ENCODE measurements at regions not wholly inside any gene's neighbourhood (a gene's known extent, or its start where the extent isn't known, plus 50 kb on each side); places are given as distances from the start of the nearest gene placed in this dataset.

- no peak overlapping the region for H3K27ac ChIP-seq (ENCODE audit: low read depth, low read length)
- H3K9me3 Mint-ChIP-seq = no peaks in the 10 kb centered on the region
- no peak overlapping the region for H3K27ac Mint-ChIP-seq
- H3K4me3 Mint-ChIP-seq = no peak overlapping the region
- ChIA-PET CTCF (ENCODE audit: partially characterized antibody) (no interaction called here), POLR2A (ENCODE audit: partially characterized antibody) (no interaction called here)
- no peaks in the 10 kb centered on the region for H3K4me1 ChIP-seq (ENCODE audit: insufficient read depth, low read length)
- no peaks in the 10 kb centered on the region for H3K36me3 Mint-ChIP-seq
- H3K9me3 ChIP-seq (ENCODE audit: control insufficient read depth in 1 of 2, low read length in 2 of 2) = no peaks in the 10 kb centered on the region
- peaks cover 0 to 1% of the 10 kb centered on the region in 2 donors for H3K27me3 Mint-ChIP-seq
- no peaks in the 10 kb centered on the region for H3K27me3 ChIP-seq (ENCODE audit: insufficient read depth, low read length)
- no peaks in the 10 kb centered on the region for H3K36me3 ChIP-seq (ENCODE audit: insufficient read depth, low read length)
- intact Hi-C loops (cut with micrococcal nuclease) = no loop called here
- H3K4me3 ChIP-seq (ENCODE audit: low read length in 2 of 2) = no peak overlapping the region
- H3K4me1 Mint-ChIP-seq = no peaks in the 10 kb centered on the region
- no peak for DNase-seq
Measured at GRCh38 chr11:109996060-109996459, 97.1 kb upstream of the ZC3H12C start.

DNA sequence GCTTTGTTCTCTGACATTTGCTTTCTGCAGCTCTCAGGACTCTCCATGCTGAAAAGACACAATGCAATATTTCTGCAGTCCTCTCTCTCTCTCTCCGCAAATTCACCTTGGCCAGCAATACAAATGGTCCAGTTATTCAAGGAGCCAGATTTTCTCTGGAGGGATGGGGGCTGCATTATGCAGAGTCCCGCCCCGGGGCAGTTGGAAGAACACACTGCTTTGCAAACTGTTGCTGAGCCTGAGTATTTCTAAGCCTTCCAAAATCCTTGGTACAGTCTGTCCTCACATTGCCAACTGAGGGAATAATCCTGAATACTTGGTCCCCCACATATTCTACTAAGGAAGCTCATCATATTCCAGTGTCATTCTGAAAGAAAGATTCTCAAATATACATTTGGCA lies 94.3 kb upstream of the ZC3H12C start:
- peaks cover 0 to 4% of the 10 kb centered on the region in 2 donors for H3K27me3 Mint-ChIP-seq
- no peaks in the 10 kb centered on the region for H3K4me1 Mint-ChIP-seq
- no peaks in the 10 kb centered on the region for H3K9me3 ChIP-seq (ENCODE audit: control insufficient read depth in 1 of 2, low read length in 2 of 2)
- no peak overlapping the region for H3K4me3 Mint-ChIP-seq
- no peaks in the 10 kb centered on the region for H3K36me3 ChIP-seq (ENCODE audit: insufficient read depth, low read length)
- H3K27ac ChIP-seq (ENCODE audit: low read depth, low read length) = no peak overlapping the region
- H3K27me3 ChIP-seq (ENCODE audit: insufficient read depth, low read length) = no peaks in the 10 kb centered on the region
- intact Hi-C loops (cut with micrococcal nuclease) = no loop called here
- no peak for DNase-seq
- H3K4me3 ChIP-seq (ENCODE audit: low read length in 2 of 2) = no peak overlapping the region
- no peaks in the 10 kb centered on the region for H3K36me3 Mint-ChIP-seq
- no peaks in the 10 kb centered on the region for H3K9me3 Mint-ChIP-seq
- CTCF ChIA-PET (ENCODE audit: partially characterized antibody) = no interaction called here
- H3K4me1 ChIP-seq (ENCODE audit: insufficient read depth, low read length) = no peaks in the 10 kb centered on the region
- POLR2A ChIA-PET (ENCODE audit: partially characterized antibody) = no interaction called here
- H3K27ac Mint-ChIP-seq = no peak overlapping the region

- Histone ChIP-seq H3K4me3 (ENCODE audit: low read length in 2 of 2) (no peak overlapping the region), H3K9me3 (ENCODE audit: control insufficient read depth in 1 of 2, low read length in 2 of 2) (no peaks in the 10 kb centered on the region), H3K27me3 (ENCODE audit: insufficient read depth, low read length) (no peaks in the 10 kb centered on the region), H3K4me1 (ENCODE audit: insufficient read depth, low read length) (no peaks in the 10 kb centered on the region), H3K36me3 (ENCODE audit: insufficient read depth, low read length) (no peaks in the 10 kb centered on the region), H3K27ac (ENCODE audit: low read depth, low read length) (no peak overlapping the region)
- ChIA-PET POLR2A (ENCODE audit: partially characterized antibody) (no interaction called here), CTCF (ENCODE audit: partially characterized antibody) (interaction anchor here (1.0 kb wide), 1 partner anchor 64 kb away, joined by 3 read pairs; no protein-coding TSS in a partner anchor)
- Mint-ChIP-seq H3K27ac (no peak overlapping the region), H3K9me3 (no peaks in the 10 kb centered on the region), H3K36me3 (no peaks in the 10 kb centered on the region), H3K4me3 (no peak overlapping the region), H3K4me1 (no peaks in the 10 kb centered on the region), H3K27me3 (peaks cover 0 to 4% of the 10 kb centered on the region in 2 donors)
- no peak for DNase-seq
- intact Hi-C loops (cut with micrococcal nuclease) = no loop called here
Measured at GRCh38 chr11:110000031-110000502, 93.1 kb upstream of the ZC3H12C start.

GRCh38 chr11:110000850-110001249 lies 92.3 kb upstream of the ZC3H12C start:
- Mint-ChIP-seq H3K4me3 (no peak overlapping the region), H3K27me3 (peaks cover 0 to 4% of the 10 kb centered on the region in 2 donors), H3K4me1 (no peaks in the 10 kb centered on the region), H3K36me3 (no peaks in the 10 kb centered on the region), H3K27ac (no peak overlapping the region), H3K9me3 (no peaks in the 10 kb centered on the region)
- H3K27me3 ChIP-seq (ENCODE audit: insufficient read depth, low read length) = no peaks in the 10 kb centered on the region
- H3K27ac ChIP-seq (ENCODE audit: low read depth, low read length) = no peak overlapping the region
- no peak overlapping the region for H3K4me3 ChIP-seq (ENCODE audit: low read length in 2 of 2)
- CTCF ChIA-PET (ENCODE audit: partially characterized antibody) = no interaction called here
- POLR2A ChIA-PET (ENCODE audit: partially characterized antibody) = no interaction called here
- intact Hi-C loops (cut with micrococcal nuclease) = no loop called here
- no peaks in the 10 kb centered on the region for H3K9me3 ChIP-seq (ENCODE audit: control insufficient read depth in 1 of 2, low read length in 2 of 2)
- no peak for DNase-seq
- no peaks in the 10 kb centered on the region for H3K4me1 ChIP-seq (ENCODE audit: insufficient read depth, low read length)
- H3K36me3 ChIP-seq (ENCODE audit: insufficient read depth, low read length) = no peaks in the 10 kb centered on the region

- Histone ChIP-seq H3K4me1 (ENCODE audit: insufficient read depth, low read length) (no peaks in the 10 kb centered on the region), H3K27ac (ENCODE audit: low read depth, low read length) (no peak overlapping the region), H3K4me3 (ENCODE audit: low read length in 2 of 2) (no peak overlapping the region), H3K27me3 (ENCODE audit: insufficient read depth, low read length) (no peaks in the 10 kb centered on the region), H3K9me3 (ENCODE audit: control insufficient read depth in 1 of 2, low read length in 2 of 2) (no peaks in the 10 kb centered on the region), H3K36me3 (ENCODE audit: insufficient read depth, low read length) (no peaks in the 10 kb centered on the region)
- Mint-ChIP-seq H3K4me1 (no peaks in the 10 kb centered on the region), H3K4me3 (no peak overlapping the region), H3K36me3 (no peaks in the 10 kb centered on the region), H3K27me3 (peaks cover 0 to 4% of the 10 kb centered on the region in 2 donors), H3K27ac (no peak overlapping the region), H3K9me3 (no peaks in the 10 kb centered on the region)
- ChIA-PET CTCF (ENCODE audit: partially characterized antibody) (no interaction called here), POLR2A (ENCODE audit: partially characterized antibody) (no interaction called here)
- intact Hi-C loops (cut with micrococcal nuclease) = no loop called here
- DNase-seq = no peak
Measured at GRCh38 chr11:110003426-110003825, 89.8 kb upstream of the ZC3H12C start.

- CTCF ChIA-PET (ENCODE audit: partially characterized antibody) = no interaction called here
- H3K27me3 Mint-ChIP-seq = peaks cover 0 to 4% of the 10 kb centered on the region in 2 donors
Measured at GRCh38 chr11:110011595-110011994, 81.6 kb upstream of the ZC3H12C start.

DNA sequence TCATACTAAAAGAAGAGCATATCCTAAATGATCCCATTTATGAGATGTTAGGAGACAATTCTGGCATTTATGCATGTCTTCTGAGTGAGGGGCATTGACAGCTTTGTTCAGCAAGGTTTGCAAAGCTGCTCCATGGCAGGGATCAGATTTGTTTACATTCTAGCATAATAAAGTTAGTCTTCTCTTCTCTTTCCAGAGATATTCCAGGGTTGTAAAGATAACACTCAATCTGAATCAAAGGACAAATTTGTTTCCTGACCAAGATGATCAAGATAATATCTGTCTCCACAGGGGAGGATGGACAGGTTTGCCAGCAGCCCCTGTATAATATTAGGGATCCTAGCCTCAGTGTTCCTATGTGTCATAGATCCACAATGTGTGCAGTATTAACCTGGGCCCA lies 77.5 kb upstream of the ZC3H12C start:
- Histone ChIP-seq H3K36me3 (ENCODE audit: insufficient read depth, low read length) (no peaks in the 10 kb centered on the region), H3K27me3 (ENCODE audit: insufficient read depth, low read length) (no peaks in the 10 kb centered on the region), H3K9me3 (ENCODE audit: control insufficient read depth in 1 of 2, low read length in 2 of 2) (no peaks in the 10 kb centered on the region), H3K27ac (ENCODE audit: low read depth, low read length) (no peak overlapping the region), H3K4me3 (ENCODE audit: low read length in 2 of 2) (no peak overlapping the region), H3K4me1 (ENCODE audit: insufficient read depth, low read length) (no peaks in the 10 kb centered on the region)
- H3K4me1 Mint-ChIP-seq = no peaks in the 10 kb centered on the region
- no peak overlapping the region for H3K4me3 Mint-ChIP-seq
- no peaks in the 10 kb centered on the region for H3K36me3 Mint-ChIP-seq
- ChIA-PET POLR2A (ENCODE audit: partially characterized antibody) (no interaction called here), CTCF (ENCODE audit: partially characterized antibody) (no interaction called here)
- no peak for DNase-seq
- no peak overlapping the region for H3K27ac Mint-ChIP-seq
- intact Hi-C loops (cut with micrococcal nuclease) = no loop called here
- peaks cover 0 to 4% of the 10 kb centered on the region in 2 donors for H3K27me3 Mint-ChIP-seq
- peaks cover 4 to 21% (median 10%) of the 10 kb centered on the region in 8 donors for H3K9me3 Mint-ChIP-seq

More at GRCh38 chr11:110011595-110011994, 81.6 kb upstream of the ZC3H12C start:
- Histone ChIP-seq H3K4me3 (ENCODE audit: low read length in 2 of 2) (no peak overlapping the region), H3K4me1 (ENCODE audit: insufficient read depth, low read length) (no peaks in the 10 kb centered on the region), H3K27me3 (ENCODE audit: insufficient read depth, low read length) (no peaks in the 10 kb centered on the region), H3K9me3 (ENCODE audit: control insufficient read depth in 1 of 2, low read length in 2 of 2) (no peaks in the 10 kb centered on the region), H3K27ac (ENCODE audit: low read depth, low read length) (no peak overlapping the region), H3K36me3 (ENCODE audit: insufficient read depth, low read length) (no peaks in the 10 kb centered on the region)
- H3K9me3 Mint-ChIP-seq = peaks cover 6 to 27% (median 13%) of the 10 kb centered on the region in 8 donors
- no peak overlapping the region for H3K4me3 Mint-ChIP-seq
- H3K27ac Mint-ChIP-seq = no peak overlapping the region
- intact Hi-C loops (cut with micrococcal nuclease) = no loop called here
- H3K36me3 Mint-ChIP-seq = no peaks in the 10 kb centered on the region
- DNase-seq = no peak
- H3K4me1 Mint-ChIP-seq = no peaks in the 10 kb centered on the region
- POLR2A ChIA-PET (ENCODE audit: partially characterized antibody) = no interaction called here

DNA sequence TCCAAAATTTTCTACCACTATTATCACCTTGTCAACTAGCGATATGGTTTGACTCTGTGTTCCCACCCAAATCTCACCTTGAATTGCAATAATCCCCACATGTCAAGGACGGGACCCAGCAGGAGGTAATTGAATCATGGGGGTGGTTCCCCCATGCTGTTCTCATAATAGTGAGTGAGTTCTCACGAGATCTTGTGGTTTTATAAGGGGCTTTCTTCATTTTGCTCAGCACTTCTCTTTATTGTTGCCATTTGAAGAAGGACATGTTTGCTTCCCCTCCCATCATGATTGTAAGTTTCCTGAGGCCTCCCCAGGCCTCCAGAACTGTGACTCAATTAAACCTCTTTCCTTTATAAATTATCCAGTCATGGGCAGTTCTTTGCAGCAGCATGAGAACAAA lies 73.5 kb upstream of the ZC3H12C start:
- Mint-ChIP-seq H3K4me1 (no peaks in the 10 kb centered on the region), H3K27ac (no peak overlapping the region), H3K9me3 (peaks cover 0 to 3% (median 2%) of the 10 kb centered on the region in 8 donors), H3K27me3 (peaks cover 0 to 4% of the 10 kb centered on the region in 2 donors), H3K36me3 (no peaks in the 10 kb centered on the region), H3K4me3 (no peak overlapping the region)
- no peaks in the 10 kb centered on the region for H3K27me3 ChIP-seq (ENCODE audit: insufficient read depth, low read length)
- DNase-seq = no peak
- ChIA-PET CTCF (ENCODE audit: partially characterized antibody) (no interaction called here), POLR2A (ENCODE audit: partially characterized antibody) (no interaction called here)
- H3K36me3 ChIP-seq (ENCODE audit: insufficient read depth, low read length) = no peaks in the 10 kb centered on the region
- no peak overlapping the region for H3K4me3 ChIP-seq (ENCODE audit: low read length in 2 of 2)
- no peaks in the 10 kb centered on the region for H3K9me3 ChIP-seq (ENCODE audit: control insufficient read depth in 1 of 2, low read length in 2 of 2)
- H3K4me1 ChIP-seq (ENCODE audit: insufficient read depth, low read length) = no peaks in the 10 kb centered on the region
- intact Hi-C loops (cut with micrococcal nuclease) = no loop called here
- no peak overlapping the region for H3K27ac ChIP-seq (ENCODE audit: low read depth, low read length)

Measured in CD4-positive, alpha-beta memory T cell (primary cell).